NT2/D1 (cell line): ENCODE measurements at regions not wholly inside any gene's neighbourhood (a gene's known extent, or its start where the extent isn't known, plus 50 kb on each side); places are given as distances from the start of the nearest gene placed in this dataset.

Experiments
- YY1 ChIP-seq: IDR thresholded peaks from 2 replicates; pipeline ENCODE4 v1.6.1; 2011; ENCODE audit not compliant: insufficient read length, insufficient read depth
- ZNF274 ChIP-seq: IDR thresholded peaks from 2 replicates; pipeline ENCODE4 v1.6.1; 2011; ENCODE audit warnings: mild to moderate bottlenecking, low read depth, low read length

DNA sequence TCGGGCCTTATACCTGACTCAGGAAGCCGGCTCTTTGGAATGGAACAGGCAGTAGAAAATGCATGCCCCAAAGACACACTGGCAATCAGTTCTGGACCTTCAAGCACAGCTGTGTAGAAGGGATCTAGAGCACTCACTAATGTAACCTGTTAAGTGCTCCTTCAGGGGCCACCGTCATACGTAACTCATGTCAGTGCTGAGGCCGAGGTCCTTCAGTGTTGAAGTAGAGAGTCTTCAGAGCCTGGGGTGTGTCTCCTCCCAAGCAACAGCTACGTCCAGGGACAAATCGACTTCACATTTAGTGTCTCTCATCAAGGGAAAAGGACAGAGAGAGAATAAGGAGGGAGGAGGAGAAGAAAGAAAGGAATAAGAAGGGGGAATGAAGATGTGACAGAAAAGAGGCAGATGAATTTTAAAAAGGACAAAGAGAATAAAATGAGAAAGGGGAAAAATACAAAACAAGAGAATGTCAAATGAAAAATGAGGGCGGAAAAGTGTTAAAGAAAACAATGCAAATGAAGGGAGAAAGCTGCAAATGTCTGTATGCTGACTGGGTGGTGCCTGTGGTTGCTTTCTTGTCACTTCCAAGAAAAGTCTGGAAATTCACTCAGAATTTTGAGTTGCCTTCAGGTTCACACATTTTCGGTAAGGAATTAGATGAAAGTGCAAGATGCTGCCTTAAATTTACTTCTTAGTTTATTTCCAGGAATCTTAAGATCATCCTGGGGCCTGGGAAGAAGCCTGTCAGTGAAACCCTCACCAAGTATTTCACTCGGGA lies 989.4 kb downstream of the GRID1 start:
- TF ChIP-seq ZNF274 (no peak), YY1 (no peak)
